ENCODE measurements at regions not wholly inside any gene's neighbourhood (a gene's known extent, or its start where the extent isn't known, plus 50 kb on each side); places are given as distances from the start of the nearest gene placed in this dataset.

DNA sequence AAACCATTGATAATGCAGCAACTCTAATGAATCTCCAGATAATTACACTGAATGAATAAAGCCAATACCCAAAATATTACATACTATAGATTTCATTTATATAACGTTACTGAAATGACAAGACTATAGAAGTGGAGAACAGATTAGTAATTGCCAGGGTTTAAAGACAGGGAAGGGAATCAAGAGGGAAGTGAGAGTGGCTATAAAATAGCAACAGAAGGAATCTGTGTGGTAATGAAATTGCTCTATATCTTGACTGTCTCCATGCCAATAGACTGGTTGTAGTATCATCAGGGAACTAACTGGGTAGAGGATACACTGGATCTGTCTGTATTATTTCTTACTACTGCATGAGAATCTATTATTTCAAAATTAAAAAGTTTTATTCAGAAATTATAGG, 396.5 kb upstream of the RPS23 start:
- TF ChIP-seq, protein P1, sequence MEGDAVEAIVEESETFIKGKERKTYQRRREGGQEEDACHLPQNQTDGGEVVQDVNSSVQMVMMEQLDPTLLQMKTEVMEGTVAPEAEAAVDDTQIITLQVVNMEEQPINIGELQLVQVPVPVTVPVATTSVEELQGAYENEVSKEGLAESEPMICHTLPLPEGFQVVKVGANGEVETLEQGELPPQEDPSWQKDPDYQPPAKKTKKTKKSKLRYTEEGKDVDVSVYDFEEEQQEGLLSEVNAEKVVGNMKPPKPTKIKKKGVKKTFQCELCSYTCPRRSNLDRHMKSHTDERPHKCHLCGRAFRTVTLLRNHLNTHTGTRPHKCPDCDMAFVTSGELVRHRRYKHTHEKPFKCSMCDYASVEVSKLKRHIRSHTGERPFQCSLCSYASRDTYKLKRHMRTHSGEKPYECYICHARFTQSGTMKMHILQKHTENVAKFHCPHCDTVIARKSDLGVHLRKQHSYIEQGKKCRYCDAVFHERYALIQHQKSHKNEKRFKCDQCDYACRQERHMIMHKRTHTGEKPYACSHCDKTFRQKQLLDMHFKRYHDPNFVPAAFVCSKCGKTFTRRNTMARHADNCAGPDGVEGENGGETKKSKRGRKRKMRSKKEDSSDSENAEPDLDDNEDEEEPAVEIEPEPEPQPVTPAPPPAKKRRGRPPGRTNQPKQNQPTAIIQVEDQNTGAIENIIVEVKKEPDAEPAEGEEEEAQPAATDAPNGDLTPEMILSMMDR (IDR thresholded peaks at IDR 0.05), result no peak
- no peak for TF ChIP-seq POLR2A (IDR thresholded peaks at IDR 0.05)
- TF ChIP-seq EP300 (IDR thresholded peaks at IDR 0.05), result no peak

Measured in tibial nerve (tissue), 4 donors.